GM18520 (cell line): ENCODE measurements at regions not wholly inside any gene's neighbourhood (a gene's known extent, or its start where the extent isn't known, plus 50 kb on each side); places are given as distances from the start of the nearest gene placed in this dataset.
"Not testable (repeated sequence)": the region's sequence is repeated elsewhere in the genome, so short reads cannot be mapped to it uniquely, and the experiment has no call there.

Experiments
- ATAC-seq: cut with Tn5 transposase; IDR thresholded peaks from one replicate; pipeline ENCODE4 v1.9.1; 2021; ENCODE audit not compliant: unreplicated experiment

DNA sequence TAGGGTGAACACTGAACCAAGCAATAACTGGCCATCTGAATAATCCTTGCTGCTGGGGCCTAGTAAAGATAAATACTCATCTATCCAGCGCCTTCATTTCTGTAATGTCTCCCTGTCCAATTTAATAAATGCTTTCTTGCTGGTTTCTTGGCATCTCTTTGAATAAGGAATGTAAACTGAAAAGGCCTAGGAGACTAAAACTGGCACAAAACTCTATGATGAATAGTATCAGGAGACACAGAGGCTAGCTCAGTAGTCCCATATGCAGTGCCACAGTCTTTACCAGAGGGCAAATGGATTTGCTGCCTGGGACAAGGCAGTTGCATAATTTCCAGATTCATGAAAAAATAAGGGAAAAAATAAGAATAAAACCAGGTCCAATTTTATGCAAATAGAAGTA lies 324.4 kb downstream of the CENPW start:
- no peak for ATAC-seq

- no peak for ATAC-seq
Observed at GRCh38 chr6:126665551-126665950, 325.6 kb downstream of the CENPW start.

- no peak for ATAC-seq
Observed at GRCh38 chr6:126667071-126667470, 327.2 kb downstream of the CENPW start.

DNA sequence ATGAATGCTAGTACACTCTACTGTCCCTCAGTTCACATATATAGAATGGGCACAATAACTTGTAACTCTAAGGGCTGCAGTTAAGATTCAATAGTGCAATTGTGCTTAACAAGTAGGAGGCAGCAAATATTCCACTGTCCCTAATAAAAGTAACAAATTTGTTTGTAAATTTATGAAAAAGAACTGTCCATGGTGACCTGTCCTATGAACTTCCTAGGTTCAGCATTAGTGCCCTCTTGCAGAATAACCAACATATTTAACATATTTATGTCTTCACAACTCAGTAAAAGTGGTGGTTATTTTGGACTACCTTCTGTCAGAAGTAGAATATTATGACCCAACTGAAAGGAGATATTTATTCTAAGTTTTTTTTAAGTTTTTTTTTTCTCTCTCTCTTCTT lies 327.8 kb downstream of the CENPW start:
- ATAC-seq = no peak

DNA sequence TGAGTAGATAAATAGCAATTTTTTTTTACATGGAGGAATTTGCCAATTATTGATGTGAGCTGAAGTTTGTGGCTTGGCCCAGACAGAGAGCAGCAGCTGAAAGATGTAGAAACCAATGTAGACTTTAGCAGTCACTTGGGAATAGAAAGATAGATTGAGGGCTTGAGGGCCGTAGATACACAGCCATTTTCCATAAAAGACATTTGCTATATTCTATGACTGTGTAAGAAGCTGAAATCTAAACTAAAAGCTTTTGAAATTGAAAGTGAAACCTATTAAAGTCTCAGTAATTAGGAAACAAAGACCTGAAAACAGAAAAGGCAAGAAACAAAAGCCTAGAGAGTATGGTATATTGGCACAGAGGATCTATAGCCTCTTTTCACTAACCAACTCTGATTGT lies 332.7 kb downstream of the CENPW start:
- peak; percentile 89 for ATAC-seq

- not testable (repeated sequence) for ATAC-seq
Observed at GRCh38 chr6:126673749-126674148, 333.8 kb downstream of the CENPW start.

- no peak for ATAC-seq
Observed at GRCh38 chr6:126682440-126682839, 342.5 kb downstream of the CENPW start.

DNA sequence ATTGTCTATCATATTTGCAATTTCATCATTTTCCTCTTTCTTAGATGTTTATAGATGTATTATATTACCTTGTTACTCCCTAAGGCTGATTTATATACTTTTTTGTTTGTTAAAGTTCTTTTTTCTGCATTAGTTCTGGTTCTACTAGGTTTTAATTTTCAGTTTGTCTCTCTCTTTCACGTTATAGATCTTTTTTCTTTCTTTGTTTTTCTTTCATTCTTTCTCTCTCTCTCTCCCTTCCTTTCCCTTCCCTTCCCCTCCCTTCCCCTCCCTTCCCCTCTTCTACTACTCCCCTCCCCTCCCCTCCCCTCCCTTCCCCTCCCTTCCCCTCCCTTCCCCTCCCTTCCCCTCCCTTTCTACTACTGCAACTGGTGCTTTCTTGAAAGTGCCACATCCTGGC lies 345.3 kb downstream of the CENPW start:
- no peak for ATAC-seq

GRCh38 chr6:126696921-126697693 lies 357.2 kb downstream of the CENPW start:
- ATAC-seq = no peak

GRCh38 chr6:126698732-126699240 lies 358.9 kb downstream of the CENPW start:
- ATAC-seq = no peak

GRCh38 chr6:126701676-126702560 lies 362.0 kb downstream of the CENPW start:
- ATAC-seq = no peak

- ATAC-seq = no peak
Observed at GRCh38 chr6:126716032-126716431, 376.1 kb downstream of the CENPW start.

DNA sequence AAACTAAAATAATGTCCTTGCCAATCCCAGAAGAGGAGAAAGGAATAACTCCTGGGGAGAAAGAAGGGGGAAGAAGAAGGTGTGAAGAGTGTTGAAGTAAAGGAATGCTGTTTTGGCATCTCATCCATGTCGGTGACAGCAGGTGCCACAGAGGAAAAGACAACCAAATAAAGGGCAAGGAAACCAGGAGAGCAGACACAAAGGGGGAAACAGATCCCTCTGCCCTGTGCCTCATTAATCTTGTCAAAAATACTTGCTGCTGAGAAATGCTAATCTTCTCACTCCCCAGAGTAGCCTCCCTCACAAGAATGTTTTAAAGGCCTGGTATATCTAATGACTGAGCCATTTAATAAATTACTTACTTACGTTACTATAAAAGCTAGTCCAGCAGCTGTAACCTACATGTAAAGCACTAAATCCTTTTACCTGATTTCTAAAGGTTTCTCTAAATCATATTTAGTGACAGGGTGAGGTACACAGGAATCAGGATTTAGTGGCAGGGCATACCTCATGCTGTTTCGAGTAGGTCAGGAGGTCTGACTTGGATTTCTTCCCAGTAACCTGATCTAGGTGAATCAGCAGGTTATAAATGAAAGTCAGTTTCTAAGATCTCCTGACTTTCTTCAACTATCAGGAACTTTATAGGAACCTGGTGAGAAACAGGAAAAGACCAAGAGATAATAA lies 377.1 kb downstream of the CENPW start:
- no peak for ATAC-seq

- ATAC-seq = peak; percentile 95
Observed at GRCh38 chr6:126718600-126719327, 378.8 kb downstream of the CENPW start.

DNA sequence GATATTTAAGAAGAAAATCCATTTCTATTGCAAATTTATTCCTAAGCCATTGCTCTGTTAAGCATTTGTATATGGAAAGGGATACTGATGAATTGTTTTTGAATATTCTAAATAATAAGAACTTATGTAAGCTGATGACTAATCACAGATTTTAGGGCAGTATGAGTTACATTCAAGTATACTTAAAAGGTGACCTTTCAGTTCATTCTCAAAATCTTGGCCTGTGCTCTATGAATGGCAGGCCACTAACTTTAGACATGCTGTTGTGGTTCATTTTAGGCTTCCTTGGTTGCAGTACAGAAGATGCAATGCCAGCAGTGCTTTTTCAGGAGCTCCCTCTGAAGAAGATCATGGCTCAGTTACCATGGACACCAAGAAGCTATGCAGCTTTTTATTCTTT lies 380.4 kb downstream of the CENPW start:
- ATAC-seq = no peak

DNA sequence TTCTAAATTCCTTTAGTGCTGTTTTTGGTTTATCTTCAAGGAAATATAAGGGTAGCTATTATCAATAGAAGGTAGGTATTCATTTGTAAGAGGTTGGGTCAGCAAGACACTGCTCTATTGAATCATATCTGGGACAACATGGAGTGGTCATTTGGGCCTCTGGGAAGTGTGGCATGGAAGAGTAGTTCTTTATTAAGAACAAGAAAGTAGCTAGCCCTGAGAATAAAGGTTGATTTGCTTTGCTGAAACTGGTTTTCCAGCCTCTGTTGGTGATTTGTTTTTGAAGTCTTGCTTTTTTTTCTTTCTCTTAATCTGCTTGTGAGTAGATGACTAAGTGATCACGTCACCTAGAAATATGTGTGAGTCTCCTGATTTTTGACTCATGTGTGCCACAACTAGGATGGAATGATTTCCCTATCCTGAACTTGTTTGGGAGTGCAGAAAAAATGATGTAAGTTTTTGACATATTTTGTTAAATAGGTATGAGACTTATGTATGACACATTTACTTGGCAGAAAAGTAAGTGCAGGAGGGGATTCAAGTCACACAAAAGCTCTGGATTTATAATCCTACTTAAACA lies 381.8 kb downstream of the CENPW start:
- no peak for ATAC-seq

- no peak for ATAC-seq
Observed at GRCh38 chr6:126722411-126722810, 382.5 kb downstream of the CENPW start.

GRCh38 chr6:126723541-126724170 lies 383.7 kb downstream of the CENPW start:
- ATAC-seq = no peak

GRCh38 chr6:126724821-126725220 lies 384.9 kb downstream of the CENPW start:
- no peak for ATAC-seq

DNA sequence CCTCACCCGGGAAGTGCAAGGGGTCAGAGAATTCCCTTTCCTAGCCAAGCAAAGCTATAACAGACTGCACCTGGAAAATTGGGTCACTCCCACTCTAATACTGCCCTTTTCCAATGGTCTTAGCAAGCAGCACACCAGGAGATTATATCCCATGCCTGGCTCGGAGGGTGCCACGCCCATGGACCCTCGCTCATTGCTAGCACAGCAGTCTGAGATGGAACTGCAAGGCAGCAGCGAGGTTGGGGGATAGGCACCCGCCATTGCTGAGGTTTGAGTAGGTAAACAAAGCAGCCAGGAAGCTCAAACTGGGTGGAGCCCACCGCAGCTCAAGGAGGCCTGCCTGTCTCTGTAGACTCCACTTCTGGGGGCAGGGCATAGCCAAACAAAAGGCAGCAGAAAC lies 386.5 kb downstream of the CENPW start:
- ATAC-seq = not testable (repeated sequence)
